B cell (primary cell): ENCODE measurements at regions not wholly inside any gene's neighbourhood (a gene's known extent, or its start where the extent isn't known, plus 50 kb on each side); places are given as distances from the start of the nearest gene placed in this dataset.

Experiments
- ATAC-seq: fragments of 200-7000 bp; cut with Tn5 transposase; one replicate; pipeline ENCODE4 v1.10.0; 2021; ENCODE audit warnings: low read depth, mild to moderate bottlenecking, moderate number of reproducible peaks, moderate library complexity
- CTCF ChIA-PET: fragments of 350-600 bp; sonication (Branson Sonifier 250); formaldehyde crosslinking; loops from one replicate; lab custom pipeline; 2021; ENCODE audit warnings: antibody characterized with exemption, inconsistent platforms; lab: Charles Lee
- POLR2A ChIA-PET: fragments of 350-600 bp; sonication (Branson Sonifier 250); formaldehyde crosslinking; loops from one replicate; lab custom pipeline; 2021; ENCODE audit warnings: antibody characterized with exemption; lab: Charles Lee
- DNase-seq: peaks from one replicate; pipeline ENCODE4 v3.0.0; 2013
- H2AFZ ChIP-seq: 2 replicates; pipeline ENCODE4 v1.6.1; 2012; ENCODE audit warnings: mild to moderate bottlenecking, low read depth, low read length; ENCODE audit not compliant: insufficient read depth, poor library complexity, severe bottlenecking
- H3K27ac ChIP-seq, 2 donors: 1 replicate in 1 of 2; 2 replicates in 1 of 2; pipeline ENCODE4 v1.5.1; 2012 to 2013; ENCODE audit warnings: low read length in 2 of 2, mild to moderate bottlenecking in 2 of 2, moderate library complexity in 1 of 2
- H3K27me3 ChIP-seq, 4 experiments: fragments of 200-600 bp in 1 of 4; sonication (generic) in 1 of 4; replicated peaks in 1 of 4; 1 replicate in 2 of 4; 2 replicates in 2 of 4; pipeline versions ENCODE4 v1.6.1 to v1.7.0; 2013 to 2016; ENCODE audit warnings: low read length in 3 of 4, mild to moderate bottlenecking in 2 of 4, mixed read lengths in 1 of 4, moderate library complexity in 1 of 4; ENCODE audit not compliant: insufficient read depth in 4 of 4, control insufficient read depth in 3 of 4; ENCODE audit errors: control extremely low read depth in 1 of 4
- H3K36me3 ChIP-seq, 2 experiments: replicated peaks in 1 of 2; 1 replicate in 1 of 2; 2 replicates in 1 of 2; pipeline versions ENCODE4 v1.6.1 to v1.7.1; 2013; ENCODE audit warnings: low read length in 1 of 2; ENCODE audit not compliant: insufficient read depth in 2 of 2, control insufficient read depth in 1 of 2; ENCODE audit errors: control extremely low read depth in 1 of 2, extremely low read depth in 1 of 2
- H3K4me1 ChIP-seq, 2 donors: fragments of 200-600 bp in 1 of 2; sonication (generic) in 1 of 2; 1 replicate in 1 of 2; 2 replicates in 1 of 2; pipeline versions ENCODE4 v1.5.1 to v1.6.1; 2013 to 2017; ENCODE audit warnings: low read length in 2 of 2; ENCODE audit not compliant: control insufficient read depth in 2 of 2, insufficient read depth in 2 of 2
- H3K4me2 ChIP-seq: replicated peaks from 2 replicates; pipeline ENCODE3; 2012; ENCODE audit warnings: mild to moderate bottlenecking, low read depth, low read length; ENCODE audit not compliant: poor library complexity, severe bottlenecking
- H3K4me3 ChIP-seq, 5 experiments: fragments of 200-600 bp in 1 of 5; sonication (generic) in 1 of 5; 1 replicate in 3 of 5; 2 replicates in 2 of 5; pipeline versions ENCODE4 v1.5.1 to v1.7.0; 2011 to 2016; ENCODE audit warnings: low read length in 4 of 5, mild to moderate bottlenecking in 4 of 5, low read depth in 2 of 5, control low read depth in 1 of 5, moderate library complexity in 1 of 5; ENCODE audit not compliant: insufficient read depth in 1 of 5; ENCODE audit errors: control extremely low read depth in 1 of 5, extremely low read depth in 1 of 5
- H3K79me2 ChIP-seq: fragments of 200-600 bp; sonication (generic); one replicate; pipeline ENCODE4 v1.6.0; 2016; ENCODE audit warnings: low read length; ENCODE audit not compliant: control insufficient read depth, insufficient read depth
- H3K9ac ChIP-seq: fragments of 200-600 bp; sonication (generic); 2 replicates; pipeline ENCODE4 v1.6.1; 2017; ENCODE audit warnings: mild to moderate bottlenecking, low read length, moderate library complexity
- H3K9me3 ChIP-seq, 3 donors: one replicate each; pipeline versions ENCODE4 v1.6.1 to v1.7.1; 2013; ENCODE audit warnings: low read length in 2 of 3; ENCODE audit not compliant: control insufficient read depth in 2 of 3, insufficient read depth in 1 of 3; ENCODE audit errors: control extremely low read depth in 1 of 3
- H4K20me1 ChIP-seq: 2 replicates; pipeline ENCODE4 v1.6.0; 2012; ENCODE audit warnings: mild to moderate bottlenecking, low read length; ENCODE audit not compliant: insufficient read depth, control insufficient read depth, poor library complexity, severe bottlenecking
- H3K27ac Mint-ChIP-seq: one replicate; pipeline ENCODE4 v1.8.0; 2021; ENCODE audit warnings: mixed read lengths
- H3K27me3 Mint-ChIP-seq: one replicate; pipeline ENCODE4 v1.8.0; 2021; ENCODE audit warnings: mixed read lengths
- H3K4me1 Mint-ChIP-seq: one replicate; pipeline ENCODE4 v1.8.0; 2021; ENCODE audit warnings: mixed read lengths
- H3K4me3 Mint-ChIP-seq: one replicate; pipeline ENCODE4 v1.8.0; 2021; ENCODE audit warnings: mixed read lengths
- H3K9me3 Mint-ChIP-seq: one replicate; pipeline ENCODE4 v1.8.0; 2022; ENCODE audit warnings: mixed read lengths; ENCODE audit not compliant: insufficient read depth
- CTCF ChIP-seq: fragments of 200-600 bp; IDR thresholded peaks from one replicate; pipeline ENCODE4 v1.8.0; 2022; ENCODE audit warnings: antibody characterized with exemption, mild to moderate bottlenecking
- EZH2 ChIP-seq: IDR thresholded peaks from 2 replicates; pipeline ENCODE4 v1.6.1; 2012; ENCODE audit warnings: borderline replicate concordance, low read depth, mild to moderate bottlenecking, moderate library complexity, low read length; ENCODE audit not compliant: insufficient read depth, poor library complexity, severe bottlenecking
- WGBS: methylation state at CpG from one replicate; pipeline ENCODE4 v1.1.5; 2013; ENCODE audit warnings: missing lambda C conversion rate; ENCODE audit not compliant: insufficient coverage; 5-methylcytosine and 5-hydroxymethylcytosine counted together
- intact Hi-C: fragments of 100-400 bp; cut with micrococcal nuclease; formaldehyde crosslinking; loops from one replicate; pipeline ENCODE4 v1.10.0; 2022

GRCh38 chr10:30185916-30186315, 126.5 kb upstream of the JCAD start:
- CTCF ChIA-PET: no interaction called here

GRCh38 chr10:30185341-30185740, 126.0 kb upstream of the JCAD start:
- H3K4me1 ChIP-seq: no peaks in the 10 kb centered on the region
- ATAC-seq (no peak), DNase-seq (no peak)
- no peak overlapping the region for H2AFZ ChIP-seq
- POLR2A ChIA-PET: no interaction called here
- H3K27ac Mint-ChIP-seq: no peak overlapping the region
- no peak overlapping the region for H3K4me2 ChIP-seq
- no peaks in the 10 kb centered on the region for H3K9me3 ChIP-seq
- H3K4me1 Mint-ChIP-seq: no peaks in the 10 kb centered on the region
- TF ChIP-seq EZH2 (no peak), CTCF (no peak)
- H3K4me3 Mint-ChIP-seq: no peak overlapping the region
- CTCF ChIA-PET: no interaction called here
- no peaks in the 10 kb centered on the region for H3K9me3 Mint-ChIP-seq
- no peaks in the 10 kb centered on the region for H3K27me3 Mint-ChIP-seq
- no peaks in the 10 kb centered on the region for H3K36me3 ChIP-seq
- H4K20me1 ChIP-seq: no peaks in the 10 kb centered on the region
- H3K4me3 ChIP-seq: no peak overlapping the region
- H3K9ac ChIP-seq: no peak overlapping the region
- H3K79me2 ChIP-seq: no peaks in the 10 kb centered on the region
- intact Hi-C loops: no loop called here
- WGBS: no CpG with 5 or more reads among the region's 1 CpG
- H3K27ac ChIP-seq: no peak overlapping the region
- H3K27me3 ChIP-seq: no peaks in the 10 kb centered on the region

More at GRCh38 chr10:30185916-30186315, 126.5 kb upstream of the JCAD start:
- H3K27me3 ChIP-seq: no peaks in the 10 kb centered on the region
- no peaks in the 10 kb centered on the region for H3K36me3 ChIP-seq
- Mint-ChIP-seq H3K4me1 (no peaks in the 10 kb centered on the region), H3K4me3 (no peak overlapping the region), H3K9me3 (no peaks in the 10 kb centered on the region), H3K27me3 (no peaks in the 10 kb centered on the region), H3K27ac (no peak overlapping the region)
- no peaks in the 10 kb centered on the region for H4K20me1 ChIP-seq
- DNase-seq (no peak), ATAC-seq (no peak)
- no peak overlapping the region for H3K27ac ChIP-seq
- H3K9ac ChIP-seq: no peak overlapping the region
- H3K9me3 ChIP-seq: no peaks in the 10 kb centered on the region
- no peak overlapping the region for H2AFZ ChIP-seq
- intact Hi-C loops: no loop called here
- H3K4me2 ChIP-seq: no peak overlapping the region
- no CpG with 5 or more reads among the region's 3 CpGs for WGBS
- no peak overlapping the region for H3K4me3 ChIP-seq
- no peaks in the 10 kb centered on the region for H3K79me2 ChIP-seq
- H3K4me1 ChIP-seq: no peaks in the 10 kb centered on the region
- POLR2A ChIA-PET: no interaction called here
- TF ChIP-seq CTCF (no peak), EZH2 (no peak)
